ENCODE measurements at regions not wholly inside any gene's neighbourhood (a gene's known extent, or its start where the extent isn't known, plus 50 kb on each side); places are given as distances from the start of the nearest gene placed in this dataset.

DNA sequence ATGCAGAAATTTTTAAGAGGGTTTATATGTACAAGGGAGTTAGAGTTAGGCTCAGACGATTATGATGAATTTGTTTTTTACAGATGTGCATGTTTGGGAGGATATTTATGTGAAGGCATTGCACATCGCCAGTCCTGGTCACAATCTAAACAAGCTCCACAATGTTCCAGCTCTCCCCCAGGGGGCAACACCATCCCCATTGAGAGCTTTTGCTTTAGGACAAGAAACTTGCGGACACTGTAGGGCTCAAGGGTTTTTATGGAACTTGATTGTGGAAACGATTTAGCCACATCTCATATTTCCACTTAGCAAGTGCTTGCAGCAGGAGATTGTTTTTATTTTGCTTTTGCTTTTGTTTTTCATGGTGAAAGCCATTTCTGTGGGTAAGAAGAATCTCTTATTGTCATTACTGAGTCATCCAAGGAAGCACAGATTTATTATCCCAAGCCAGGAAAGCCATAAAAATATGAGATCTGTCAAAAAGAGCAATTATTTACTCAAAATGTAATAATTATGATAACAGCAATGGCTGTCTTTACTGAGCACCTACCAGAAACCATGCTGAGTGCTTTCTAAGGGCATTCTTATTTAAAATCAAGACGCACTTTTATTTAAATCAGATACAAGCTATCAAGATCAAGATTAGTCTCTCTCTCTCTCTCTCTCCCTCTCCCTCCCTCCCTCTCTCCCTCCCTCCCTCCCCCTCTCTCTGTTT, 276.7 kb upstream of the SRRM4 start:
- TF ChIP-seq CEBPB (IDR thresholded peaks at IDR 0.05; ENCODE audit: low read depth) = no peak
- TF ChIP-seq, protein P1, sequence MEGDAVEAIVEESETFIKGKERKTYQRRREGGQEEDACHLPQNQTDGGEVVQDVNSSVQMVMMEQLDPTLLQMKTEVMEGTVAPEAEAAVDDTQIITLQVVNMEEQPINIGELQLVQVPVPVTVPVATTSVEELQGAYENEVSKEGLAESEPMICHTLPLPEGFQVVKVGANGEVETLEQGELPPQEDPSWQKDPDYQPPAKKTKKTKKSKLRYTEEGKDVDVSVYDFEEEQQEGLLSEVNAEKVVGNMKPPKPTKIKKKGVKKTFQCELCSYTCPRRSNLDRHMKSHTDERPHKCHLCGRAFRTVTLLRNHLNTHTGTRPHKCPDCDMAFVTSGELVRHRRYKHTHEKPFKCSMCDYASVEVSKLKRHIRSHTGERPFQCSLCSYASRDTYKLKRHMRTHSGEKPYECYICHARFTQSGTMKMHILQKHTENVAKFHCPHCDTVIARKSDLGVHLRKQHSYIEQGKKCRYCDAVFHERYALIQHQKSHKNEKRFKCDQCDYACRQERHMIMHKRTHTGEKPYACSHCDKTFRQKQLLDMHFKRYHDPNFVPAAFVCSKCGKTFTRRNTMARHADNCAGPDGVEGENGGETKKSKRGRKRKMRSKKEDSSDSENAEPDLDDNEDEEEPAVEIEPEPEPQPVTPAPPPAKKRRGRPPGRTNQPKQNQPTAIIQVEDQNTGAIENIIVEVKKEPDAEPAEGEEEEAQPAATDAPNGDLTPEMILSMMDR (IDR thresholded peaks at IDR 0.05 in 2 of 3, conservative IDR thresholded peaks at IDR 0.05 in 1 of 3; ENCODE audit: borderline replicate concordance in 1 of 3, insufficient read depth in 1 of 3, low read depth in 2 of 3, low read length in 2 of 3) = peak in 2 of 3 experiments; percentile 18 to 22; a peak in 2 of 6 replicates
- Histone ChIP-seq H3K9me2 (ENCODE audit: insufficient read depth) (no peaks in the 10 kb centered on the region), H3K27me3 (ENCODE audit: insufficient read depth, low read length) (no peaks in the 10 kb centered on the region), H3K36me3 (ENCODE audit: control insufficient read depth in 1 of 2, insufficient read depth in 2 of 2, low read length in 2 of 2) (no peaks in the 10 kb centered on the region), H3K9ac (ENCODE audit: low read length) (no peak overlapping the region), H3K9me3 (ENCODE audit: control insufficient read depth in 1 of 2, insufficient read depth in 1 of 2, low read depth in 1 of 2, low read length in 2 of 2) (no peaks in the 10 kb centered on the region), H4K20me1 (ENCODE audit: insufficient read depth) (no peaks in the 10 kb centered on the region), H2AFZ (ENCODE audit: low read depth, low read length, poor library complexity, severe bottlenecking) (no peak overlapping the region), H3K27ac (ENCODE audit: low read depth, low read length) (no peak overlapping the region), H3K79me2 (ENCODE audit: insufficient read depth, low read length) (no peaks in the 10 kb centered on the region), H3K4me3 (replicated peaks in 1 of 2; ENCODE audit: low read depth in 1 of 2, low read length in 2 of 2) (no peak overlapping the region), H3K4me1 (ENCODE audit: control insufficient read depth in 1 of 2, insufficient read depth in 2 of 2, low read length in 2 of 2) (no peaks in the 10 kb centered on the region), H3K4me2 (ENCODE audit: low read length) (no peak overlapping the region)
- ChIA-PET CTCF (no interaction called here), POLR2A (no interaction called here), RAD21 (ENCODE audit: low non-redundant PET in 1 of 2, low total read pairs in 2 of 2, uncharacterized antibody in 2 of 2, unreplicated experiment in 2 of 2) (no interaction called here)
- no peak for DNase-seq (ENCODE audit: low read depth, low spot score)
- no peak for ATAC-seq
- BruUV-seq (replicated peaks) = no TSS peak
- intact Hi-C loops (cut with micrococcal nuclease) = no loop called here

DNA sequence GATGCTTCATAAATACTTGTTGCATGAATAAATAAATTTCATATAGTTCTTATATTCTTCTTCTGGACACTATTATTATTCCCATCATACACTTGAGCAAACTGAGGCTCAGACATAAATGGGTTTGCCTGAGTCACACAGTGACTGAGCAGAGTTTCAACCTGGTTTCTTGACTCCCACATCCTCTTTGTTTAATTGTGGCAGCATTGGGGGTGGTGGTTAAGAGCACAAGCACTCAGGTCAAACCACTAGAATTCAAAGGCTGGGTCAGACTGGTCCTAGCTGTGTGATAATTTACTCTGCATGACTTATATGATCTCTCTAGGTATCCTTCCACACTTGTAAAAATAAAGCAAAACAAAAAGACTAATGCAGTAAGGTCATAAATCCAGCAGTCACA, 274.9 kb upstream of the SRRM4 start:
- ChIA-PET CTCF (no interaction called here), RAD21 (ENCODE audit: low non-redundant PET in 1 of 2, low total read pairs in 2 of 2, uncharacterized antibody in 2 of 2, unreplicated experiment in 2 of 2) (no interaction called here), POLR2A (no interaction called here)
- ATAC-seq = no peak
- no peaks in the 10 kb centered on the region for H3K4me1 ChIP-seq (ENCODE audit: control insufficient read depth in 1 of 2, insufficient read depth in 2 of 2, low read length in 2 of 2)
- H3K4me3 ChIP-seq (replicated peaks in 1 of 2; ENCODE audit: low read depth in 1 of 2, low read length in 2 of 2) = no peak overlapping the region
- H3K9me3 ChIP-seq (ENCODE audit: control insufficient read depth in 1 of 2, insufficient read depth in 1 of 2, low read depth in 1 of 2, low read length in 2 of 2) = no peaks in the 10 kb centered on the region
- H3K9ac ChIP-seq (ENCODE audit: low read length) = no peak overlapping the region
- no TSS peak for BruUV-seq (replicated peaks)
- no peaks in the 10 kb centered on the region for H4K20me1 ChIP-seq (ENCODE audit: insufficient read depth)
- no peaks in the 10 kb centered on the region for H3K9me2 ChIP-seq (ENCODE audit: insufficient read depth)
- no peak for DNase-seq (ENCODE audit: low read depth, low spot score)
- H3K36me3 ChIP-seq (ENCODE audit: control insufficient read depth in 1 of 2, insufficient read depth in 2 of 2, low read length in 2 of 2) = no peaks in the 10 kb centered on the region
- no peaks in the 10 kb centered on the region for H3K27me3 ChIP-seq (ENCODE audit: insufficient read depth, low read length)
- no peak for TF ChIP-seq POLR2A (IDR thresholded peaks at IDR 0.05; ENCODE audit: borderline replicate concordance, extremely low read depth, insufficient read depth, insufficient read length)
- TF ChIP-seq, protein P2, sequence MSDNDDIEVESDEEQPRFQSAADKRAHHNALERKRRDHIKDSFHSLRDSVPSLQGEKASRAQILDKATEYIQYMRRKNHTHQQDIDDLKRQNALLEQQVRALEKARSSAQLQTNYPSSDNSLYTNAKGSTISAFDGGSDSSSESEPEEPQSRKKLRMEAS (IDR thresholded peaks at IDR 0.05) = no peak
- no peak overlapping the region for H3K4me2 ChIP-seq (ENCODE audit: low read length)
- H3K27ac ChIP-seq (ENCODE audit: low read depth, low read length) = no peak overlapping the region
- H3K79me2 ChIP-seq (ENCODE audit: insufficient read depth, low read length) = no peaks in the 10 kb centered on the region
- intact Hi-C loops (cut with micrococcal nuclease) = no loop called here
- no peak overlapping the region for H2AFZ ChIP-seq (ENCODE audit: low read depth, low read length, poor library complexity, severe bottlenecking)

Data from HCT116 (cell line).